ENCODE measurements at regions not wholly inside any gene's neighbourhood (a gene's known extent, or its start where the extent isn't known, plus 50 kb on each side); places are given as distances from the start of the nearest gene placed in this dataset.
"Not testable (repeated sequence)": the region's sequence is repeated elsewhere in the genome, so short reads cannot be mapped to it uniquely, and the experiment has no call there.

- no peak for DNase-seq (ENCODE audit: low read depth, low spot score)
Measured at GRCh38 chr13:76017861-76018556, 381.9 kb downstream of the LMO7 start.

- no peak for DNase-seq (ENCODE audit: low read depth, low spot score)
Measured at GRCh38 chr13:76016799-76017400, 380.8 kb downstream of the LMO7 start.

GRCh38 chr13:76014406-76015318 lies 378.5 kb downstream of the LMO7 start:
- no peak for DNase-seq (ENCODE audit: low read depth, low spot score)

GRCh38 chr13:76012091-76012721 lies 376.1 kb downstream of the LMO7 start:
- no peak for DNase-seq (ENCODE audit: low read depth, low spot score)

- DNase-seq (ENCODE audit: low read depth, low spot score) = no peak
Measured at GRCh38 chr13:76009267-76009890, 373.2 kb downstream of the LMO7 start.

GRCh38 chr13:76004416-76004815 lies 368.3 kb downstream of the LMO7 start:
- DNase-seq (ENCODE audit: low read depth, low spot score) = no peak

GRCh38 chr13:76000131-76000530 lies 364.0 kb downstream of the LMO7 start:
- no peak for DNase-seq (ENCODE audit: low read depth, low spot score)

- no peak for DNase-seq (ENCODE audit: low read depth, low spot score)
Measured at GRCh38 chr13:75996582-75996981, 360.5 kb downstream of the LMO7 start.

- DNase-seq (ENCODE audit: low read depth, low spot score) = no peak
Measured at GRCh38 chr13:75995966-75996365, 359.8 kb downstream of the LMO7 start.

GRCh38 chr13:75993823-75994222 lies 357.7 kb downstream of the LMO7 start:
- DNase-seq (ENCODE audit: low read depth, low spot score) = no peak

- DNase-seq (ENCODE audit: low read depth, low spot score) = no peak
Measured at GRCh38 chr13:75993241-75993640, 357.1 kb downstream of the LMO7 start.

- DNase-seq (ENCODE audit: low read depth, low spot score) = no peak
Measured at GRCh38 chr13:75986818-75987217, 350.7 kb downstream of the LMO7 start.

GRCh38 chr13:75985132-75985531 lies 349.0 kb downstream of the LMO7 start:
- no peak for DNase-seq (ENCODE audit: low read depth, low spot score)

- no peak for DNase-seq (ENCODE audit: low read depth, low spot score)
Measured at GRCh38 chr13:75978818-75979217, 342.7 kb downstream of the LMO7 start.

GRCh38 chr13:75968103-75968838 lies 332.1 kb downstream of the LMO7 start:
- DNase-seq (ENCODE audit: low read depth, low spot score) = no peak

- no peak for DNase-seq (ENCODE audit: low read depth, low spot score)
Measured at GRCh38 chr13:75963302-75963701, 327.2 kb downstream of the LMO7 start.

GRCh38 chr13:75961911-75962310 lies 325.8 kb downstream of the LMO7 start:
- DNase-seq (ENCODE audit: low read depth, low spot score) = no peak

- no peak for DNase-seq (ENCODE audit: low read depth, low spot score)
Measured at GRCh38 chr13:75960538-75960994, 324.4 kb downstream of the LMO7 start.

GRCh38 chr13:75959861-75960481 lies 323.8 kb downstream of the LMO7 start:
- no peak for DNase-seq (ENCODE audit: low read depth, low spot score)

GRCh38 chr13:75953589-75953988 lies 317.5 kb downstream of the LMO7 start:
- DNase-seq (ENCODE audit: low read depth, low spot score) = not testable (repeated sequence)
